ENCODE measurements at regions not wholly inside any gene's neighbourhood (a gene's known extent, or its start where the extent isn't known, plus 50 kb on each side); places are given as distances from the start of the nearest gene placed in this dataset.

DNA sequence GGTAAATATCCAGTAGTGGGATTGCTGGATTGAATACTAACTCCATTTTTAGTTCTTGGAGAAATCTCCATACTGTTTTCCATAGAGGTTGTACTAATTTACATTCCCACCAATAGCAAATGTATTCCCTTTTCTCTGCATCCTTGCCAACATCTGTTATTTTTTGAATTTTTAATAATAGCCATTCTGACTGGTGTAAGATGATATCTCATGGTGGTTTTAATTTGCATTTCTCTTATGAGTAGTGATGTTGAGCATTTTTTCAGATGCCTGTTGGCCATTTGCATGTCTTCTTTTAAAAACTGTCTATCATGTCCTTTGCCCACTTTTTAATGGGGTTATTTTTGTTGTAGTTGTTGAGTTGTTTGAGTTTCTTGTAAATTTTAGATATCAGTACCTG, 253.2 kb downstream of the HAO1 start:
- no peak for TF ChIP-seq EZH2 (IDR thresholded peaks at IDR 0.05; ENCODE audit: low read length)
- TF ChIP-seq, protein P1, sequence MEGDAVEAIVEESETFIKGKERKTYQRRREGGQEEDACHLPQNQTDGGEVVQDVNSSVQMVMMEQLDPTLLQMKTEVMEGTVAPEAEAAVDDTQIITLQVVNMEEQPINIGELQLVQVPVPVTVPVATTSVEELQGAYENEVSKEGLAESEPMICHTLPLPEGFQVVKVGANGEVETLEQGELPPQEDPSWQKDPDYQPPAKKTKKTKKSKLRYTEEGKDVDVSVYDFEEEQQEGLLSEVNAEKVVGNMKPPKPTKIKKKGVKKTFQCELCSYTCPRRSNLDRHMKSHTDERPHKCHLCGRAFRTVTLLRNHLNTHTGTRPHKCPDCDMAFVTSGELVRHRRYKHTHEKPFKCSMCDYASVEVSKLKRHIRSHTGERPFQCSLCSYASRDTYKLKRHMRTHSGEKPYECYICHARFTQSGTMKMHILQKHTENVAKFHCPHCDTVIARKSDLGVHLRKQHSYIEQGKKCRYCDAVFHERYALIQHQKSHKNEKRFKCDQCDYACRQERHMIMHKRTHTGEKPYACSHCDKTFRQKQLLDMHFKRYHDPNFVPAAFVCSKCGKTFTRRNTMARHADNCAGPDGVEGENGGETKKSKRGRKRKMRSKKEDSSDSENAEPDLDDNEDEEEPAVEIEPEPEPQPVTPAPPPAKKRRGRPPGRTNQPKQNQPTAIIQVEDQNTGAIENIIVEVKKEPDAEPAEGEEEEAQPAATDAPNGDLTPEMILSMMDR (optimal IDR thresholded peaks at IDR 0.05 in 1 of 3, IDR thresholded peaks at IDR 0.05 in 1 of 3, conservative IDR thresholded peaks at IDR 0.05 in 1 of 3; ENCODE audit: extremely low read depth in 1 of 3, insufficient read depth in 2 of 3, low read length in 3 of 3), result no peak

Measured in keratinocyte (primary cell).